HG02852 (cell line): ENCODE measurements at regions not wholly inside any gene's neighbourhood (a gene's known extent, or its start where the extent isn't known, plus 50 kb on each side); places are given as distances from the start of the nearest gene placed in this dataset.

ENCODE experiments used
- ATAC-seq: cut with Tn5 transposase; IDR thresholded peaks from one replicate; pipeline ENCODE4 v1.9.1; 2021; ENCODE audit warnings: mild to moderate bottlenecking, moderate library complexity; ENCODE audit not compliant: unreplicated experiment

DNA sequence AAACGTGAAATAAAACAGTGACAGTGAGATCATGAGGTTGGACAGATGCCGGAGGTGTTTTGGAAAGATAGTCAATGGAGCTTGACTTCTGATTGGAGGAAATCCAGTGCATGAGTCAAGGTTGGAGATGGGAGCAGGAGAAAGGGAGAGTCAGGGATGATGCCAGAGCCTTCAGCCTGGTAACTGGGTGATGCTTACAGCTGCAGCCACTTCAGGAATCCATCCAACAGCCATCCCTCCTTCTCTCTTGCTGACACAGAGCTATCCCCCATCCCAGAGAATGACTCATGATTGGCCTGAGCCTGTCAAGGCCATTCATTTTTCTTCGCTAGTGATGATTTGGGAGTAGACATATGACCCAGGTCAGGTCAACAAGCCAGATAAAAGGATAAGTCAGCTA, 112.8 kb downstream of the SAMD5 start:
- ATAC-seq = no peak

- ATAC-seq = no peak
Observed at GRCh38 chr6:147621961-147622360, 113.5 kb downstream of the SAMD5 start.

DNA sequence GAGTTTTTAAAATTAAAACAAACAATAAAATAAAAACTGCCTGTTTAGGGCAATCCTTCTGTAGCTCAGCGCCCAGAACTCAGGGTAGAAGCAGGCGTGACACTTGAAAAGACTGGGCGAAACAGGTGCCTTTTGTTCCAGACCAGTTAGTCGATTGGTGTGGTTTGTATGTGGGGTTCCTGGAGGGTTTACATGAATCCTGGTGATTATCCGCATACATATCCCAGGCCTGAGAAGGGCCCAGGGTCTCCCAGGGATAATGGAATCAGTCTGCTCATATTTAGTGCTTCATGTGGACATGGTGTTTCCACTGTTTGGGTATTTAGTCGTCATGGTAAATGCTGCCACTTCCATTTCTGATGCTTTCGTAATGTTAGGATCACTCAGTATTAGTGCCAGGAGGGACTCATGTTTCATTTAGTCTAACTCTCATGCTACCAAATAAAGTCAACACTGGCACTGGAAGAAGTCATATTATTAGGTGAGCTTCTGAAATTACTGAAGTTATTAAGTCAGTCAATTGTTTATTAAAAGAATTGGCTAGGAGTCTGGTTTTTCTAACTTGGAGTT, 116.5 kb downstream of the SAMD5 start:
- ATAC-seq = no peak

DNA sequence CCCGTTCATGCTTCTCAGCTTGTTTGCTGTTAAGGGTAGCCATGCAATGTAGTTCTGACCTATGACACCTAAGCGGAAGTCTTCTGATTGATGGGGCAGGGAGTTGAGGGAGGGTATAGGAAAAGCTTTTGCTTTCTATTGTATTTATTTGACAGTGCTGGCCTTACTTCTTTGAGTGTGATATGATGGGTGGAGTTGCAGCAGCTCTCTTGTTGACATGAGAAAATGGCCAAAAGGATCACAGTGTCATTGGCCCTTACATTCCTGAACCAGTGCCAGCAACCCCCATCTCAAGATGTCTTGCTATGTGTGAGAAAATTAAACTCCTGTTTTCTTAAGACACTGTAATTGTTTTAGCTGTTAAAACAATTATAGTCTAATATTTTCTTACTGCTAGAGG, 117.5 kb downstream of the SAMD5 start:
- no peak for ATAC-seq

GRCh38 chr6:147627411-147627810, 118.9 kb downstream of the SAMD5 start:
- no peak for ATAC-seq

DNA sequence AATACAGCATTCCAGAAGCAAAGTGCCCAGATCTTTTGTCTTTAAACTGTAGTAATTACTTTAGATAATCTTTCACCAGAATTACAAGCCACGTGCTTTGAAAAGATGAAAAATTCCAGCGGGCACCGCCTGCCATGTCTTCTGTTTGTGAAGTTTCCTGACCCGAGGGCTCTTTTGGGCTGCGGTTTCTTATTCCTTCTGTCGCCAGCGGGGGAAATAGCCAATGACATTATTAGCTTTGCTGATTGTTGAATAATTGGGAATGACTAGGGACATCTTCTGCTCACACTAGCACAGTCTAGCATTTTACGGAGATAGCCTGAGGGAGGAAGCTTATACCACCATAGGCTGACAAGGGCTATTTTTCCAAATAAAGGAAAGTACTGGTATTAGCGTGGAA, 124.7 kb downstream of the SAMD5 start:
- ATAC-seq = no peak

DNA sequence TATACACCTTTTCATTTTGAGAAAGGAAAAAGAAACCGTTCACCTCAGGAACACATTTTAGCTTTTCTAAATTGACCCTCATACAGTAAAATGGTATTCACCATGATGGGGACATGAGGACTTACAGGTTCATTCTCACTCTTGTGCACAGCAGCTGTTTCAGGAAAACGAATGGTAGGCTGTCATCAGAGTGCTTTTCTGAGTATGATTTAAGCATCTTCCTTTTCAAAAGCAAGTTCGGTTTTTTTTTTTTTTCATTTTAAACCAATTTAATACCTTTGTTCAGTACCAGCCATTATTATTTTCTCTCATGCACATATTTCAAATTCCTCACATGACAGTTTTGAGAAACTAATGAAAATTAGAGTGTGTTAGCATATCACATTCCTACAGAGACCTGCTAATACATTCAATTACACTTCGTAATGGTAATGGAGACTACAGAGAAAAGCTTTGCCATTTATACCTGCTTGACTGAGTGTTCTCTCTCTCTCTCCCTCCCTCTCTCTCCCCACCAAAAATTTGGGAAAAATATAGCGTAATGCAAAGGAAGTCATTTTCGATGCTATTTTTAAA, 129.2 kb downstream of the SAMD5 start:
- no peak for ATAC-seq

GRCh38 chr6:147639279-147639678, 130.8 kb downstream of the SAMD5 start:
- no peak for ATAC-seq

- no peak for ATAC-seq
Observed at GRCh38 chr6:147640606-147641005, 132.1 kb downstream of the SAMD5 start.

- ATAC-seq = no peak
Observed at GRCh38 chr6:147641511-147641910, 133.0 kb downstream of the SAMD5 start.

DNA sequence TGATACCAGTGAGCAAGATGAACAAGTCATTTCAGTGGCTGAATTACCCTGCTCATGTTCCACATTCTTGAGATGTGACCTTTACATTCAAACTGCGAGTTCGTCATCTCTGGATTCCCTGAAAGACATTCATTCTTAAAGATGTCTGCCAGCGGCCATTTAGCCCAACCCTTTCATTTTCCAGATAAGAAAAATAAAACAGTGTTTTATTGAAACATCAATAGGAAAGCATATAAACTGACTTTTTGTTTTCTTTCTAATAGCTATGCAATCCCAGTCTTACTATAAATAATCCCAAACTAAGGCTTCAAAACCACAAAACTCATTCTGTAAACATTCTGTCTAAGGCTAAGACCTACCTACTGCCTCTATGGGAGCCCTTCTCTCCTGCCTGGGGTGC, 134.0 kb downstream of the SAMD5 start:
- ATAC-seq = no peak

DNA sequence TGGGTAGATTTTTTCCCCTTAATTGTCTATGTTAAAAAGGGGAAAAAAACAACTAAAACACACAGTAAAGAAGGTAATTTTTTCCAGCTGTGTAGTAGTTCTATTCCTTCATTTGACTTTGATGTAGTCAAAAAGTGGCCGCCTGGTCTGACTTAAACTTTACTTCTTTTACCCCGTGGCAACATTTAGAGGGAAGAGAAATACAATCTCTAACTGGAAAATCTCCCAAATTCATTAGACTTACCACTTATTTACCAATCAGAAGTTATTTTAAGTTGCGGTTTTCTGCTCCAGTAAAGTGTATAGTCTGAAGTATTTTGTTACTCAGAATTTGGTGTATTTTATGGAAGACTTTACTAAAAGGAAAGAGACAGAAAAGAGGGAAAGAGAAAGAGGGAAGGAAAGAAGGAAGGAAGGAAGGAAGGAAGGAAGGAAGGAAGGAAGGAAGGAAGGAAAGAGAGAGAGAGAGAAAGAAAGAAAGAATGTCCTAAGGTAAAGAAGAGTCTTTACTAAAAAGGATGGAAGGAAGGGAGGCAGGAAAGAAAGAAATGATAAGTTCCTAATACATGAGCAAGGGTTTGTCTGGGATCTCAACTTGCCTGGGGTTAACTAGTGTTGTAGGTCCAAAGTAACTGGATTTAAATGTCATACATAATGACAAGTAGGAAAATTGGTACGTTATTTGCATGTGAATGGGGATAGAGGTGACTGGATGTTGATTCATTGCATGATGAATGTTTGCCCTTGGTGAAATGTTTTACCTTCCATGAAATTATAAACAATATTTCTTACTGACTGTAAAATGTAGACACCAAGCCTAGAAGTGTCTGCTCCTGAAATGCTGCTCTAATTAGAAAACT, 135.1 kb downstream of the SAMD5 start:
- ATAC-seq = no peak

DNA sequence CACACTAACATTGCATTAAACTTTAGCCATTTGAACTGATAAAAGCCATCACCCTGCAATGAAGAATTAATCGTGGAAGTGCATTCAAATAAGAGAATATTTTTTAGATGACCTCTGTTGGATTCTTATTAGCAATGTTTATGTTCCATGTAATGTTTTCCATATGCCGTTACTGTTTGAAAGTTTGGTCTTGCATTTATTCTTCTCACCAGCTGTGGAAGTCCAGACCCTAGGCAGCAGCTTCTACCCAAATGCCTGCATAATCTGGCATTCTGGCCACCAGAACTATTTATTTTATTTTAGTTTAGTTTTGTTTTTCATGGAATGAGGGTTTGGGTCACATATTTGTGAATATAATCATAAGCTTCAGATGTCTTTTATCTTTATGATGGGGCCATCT, 140.4 kb downstream of the SAMD5 start:
- no peak for ATAC-seq

DNA sequence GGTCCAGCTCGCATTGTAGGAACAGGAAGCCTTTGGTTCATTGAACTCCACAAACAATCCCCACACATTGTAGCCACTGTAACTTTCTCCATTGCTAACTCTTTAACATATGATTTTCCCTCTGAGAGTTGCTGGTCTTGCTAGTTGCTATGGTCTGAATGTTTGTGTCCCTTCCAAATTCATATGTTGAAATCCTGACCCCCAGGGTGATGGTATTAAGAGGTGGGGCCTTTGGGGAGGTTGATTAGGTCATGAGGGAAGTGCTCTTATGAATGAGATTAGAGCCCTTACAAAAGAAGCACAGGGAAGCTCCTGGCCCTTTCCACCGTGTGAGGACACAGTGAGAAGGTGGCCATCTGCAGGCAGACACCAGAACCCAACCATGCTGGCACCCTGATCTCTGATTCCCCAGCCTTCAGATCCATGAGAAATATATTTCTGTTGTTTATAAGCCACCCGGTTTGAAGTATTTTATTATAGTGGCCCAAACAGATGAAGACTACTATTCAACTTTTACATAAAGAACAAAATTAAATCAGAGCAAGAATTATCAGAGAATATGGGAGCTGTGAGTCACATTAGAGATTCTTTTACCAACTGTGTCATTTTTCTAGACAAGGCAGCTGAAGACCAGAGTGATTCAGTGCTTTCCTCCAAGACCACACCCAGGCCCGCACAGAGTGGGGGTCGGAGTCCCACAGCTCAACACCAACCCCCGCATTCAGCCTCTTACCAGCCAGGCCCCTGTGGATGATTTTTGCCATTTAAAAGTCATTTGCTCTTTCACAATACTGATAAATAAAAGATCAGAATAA, 143.0 kb downstream of the SAMD5 start:
- ATAC-seq = no peak

- no peak for ATAC-seq
Observed at GRCh38 chr6:147653631-147654030, 145.1 kb downstream of the SAMD5 start.

GRCh38 chr6:147654103-147654845, 145.8 kb downstream of the SAMD5 start:
- no peak for ATAC-seq

DNA sequence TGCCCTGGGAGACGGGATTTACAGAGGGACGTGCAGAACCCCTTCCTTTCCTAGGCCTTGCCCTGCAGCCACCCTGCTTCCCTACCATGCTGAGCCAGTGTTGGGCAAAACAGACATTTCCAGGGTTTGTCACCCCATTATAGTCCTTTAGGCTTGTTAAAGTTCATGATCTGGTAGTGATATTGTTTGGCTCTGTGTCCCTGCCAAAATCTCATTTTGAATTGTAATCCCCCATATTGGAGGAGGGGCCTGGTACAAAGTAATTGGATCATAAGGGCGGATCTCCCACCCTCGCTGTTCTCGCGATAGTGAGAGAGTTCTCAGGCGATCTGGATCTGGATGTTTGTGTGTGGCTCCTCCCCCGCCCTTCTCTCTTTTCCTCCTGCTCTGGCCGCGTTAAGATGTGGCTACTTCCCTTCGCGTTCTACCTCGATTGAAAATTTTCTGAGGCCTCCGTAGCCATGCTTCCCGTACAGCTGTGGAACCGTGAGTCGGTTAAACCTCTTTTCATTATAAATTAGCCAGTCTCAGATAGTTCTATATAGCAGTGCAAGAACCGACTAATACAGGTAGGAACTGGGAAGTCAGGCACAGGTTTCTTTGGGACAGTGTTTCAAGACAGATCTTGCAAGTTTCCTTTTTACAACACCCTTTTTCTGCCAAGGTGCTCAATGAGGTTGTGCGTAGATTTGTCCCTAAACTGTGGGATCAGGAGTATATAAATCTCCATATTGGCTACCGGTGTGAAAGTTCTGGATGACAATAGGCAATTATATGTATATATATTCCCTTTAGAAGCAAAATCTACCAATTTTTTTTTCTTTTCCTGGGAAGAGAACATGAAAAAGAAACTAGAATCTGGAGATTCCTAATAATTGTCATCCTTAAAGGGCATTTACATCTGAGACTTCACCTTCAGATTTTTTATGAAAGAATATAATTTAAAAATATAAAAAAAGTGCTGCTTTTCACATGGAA, 152.1 kb downstream of the SAMD5 start:
- no peak for ATAC-seq

DNA sequence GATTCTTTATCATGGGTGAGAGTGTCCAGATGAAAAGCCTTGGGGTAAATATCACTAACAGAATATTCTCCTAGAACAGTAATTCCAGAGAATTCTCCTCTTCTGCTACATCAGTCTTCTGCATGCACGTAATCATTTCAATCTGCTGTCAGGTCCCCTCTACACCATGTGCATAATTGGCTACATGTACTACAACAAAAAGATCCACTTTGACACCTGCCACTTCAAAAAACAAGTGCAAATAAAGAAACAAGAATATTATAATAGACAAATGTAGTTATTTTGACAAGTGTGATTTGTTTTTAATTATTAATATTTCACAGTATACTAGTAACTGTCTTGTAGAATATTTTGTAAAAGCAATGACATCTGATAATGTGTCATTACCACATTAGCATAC, 154.2 kb downstream of the SAMD5 start:
- ATAC-seq = no peak

DNA sequence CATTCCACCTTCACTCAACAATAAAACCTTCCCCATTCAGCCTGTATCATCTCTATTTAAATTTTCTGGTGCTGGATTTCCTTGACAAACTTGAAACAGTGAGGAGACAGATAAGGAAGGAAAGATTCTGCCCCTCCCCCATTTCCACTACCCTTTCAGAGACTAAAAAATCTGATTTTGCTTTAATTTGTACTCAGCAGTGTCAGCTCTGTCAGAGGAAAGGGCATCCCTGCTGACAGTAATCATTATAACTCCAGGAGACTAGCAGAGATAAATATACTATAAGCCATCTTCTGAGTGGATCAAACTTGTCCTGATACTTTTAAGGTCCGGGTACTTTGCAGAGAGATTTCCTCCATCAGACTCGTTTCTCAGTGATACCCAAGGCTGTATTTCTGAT, 155.6 kb downstream of the SAMD5 start:
- no peak for ATAC-seq

DNA sequence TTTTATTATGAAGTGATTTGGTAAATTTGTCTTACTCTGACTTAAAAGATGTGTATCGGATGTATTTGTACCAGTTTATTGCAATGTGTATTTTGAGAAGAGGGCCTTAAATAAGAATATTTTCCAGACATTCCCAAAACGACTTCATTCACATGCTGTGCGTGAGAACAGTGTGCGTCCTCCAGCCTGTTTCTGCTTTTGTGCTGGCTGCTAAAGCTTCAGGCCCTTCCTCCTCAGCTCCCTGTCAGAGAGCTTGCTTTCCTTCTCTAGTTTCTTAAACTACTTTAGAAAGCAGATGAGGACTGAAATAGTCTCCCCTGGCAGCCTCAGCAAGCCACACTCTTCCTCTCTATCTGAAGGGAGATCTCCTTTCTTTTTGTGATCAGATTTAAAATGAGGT, 157.8 kb downstream of the SAMD5 start:
- no peak for ATAC-seq
